Stomach smooth muscle (tissue), 2 donors: ENCODE measurements at regions not wholly inside any gene's neighbourhood (a gene's known extent, or its start where the extent isn't known, plus 50 kb on each side); places are given as distances from the start of the nearest gene placed in this dataset.
A peak's percentile ranks its signal among the peaks of the same experiment; 100 is the strongest.

ENCODE experiments used
- H3K27ac ChIP-seq: one replicate; pipeline ENCODE4 v1.7.0; 2013; ENCODE audit warnings: mild to moderate bottlenecking, low read length, inconsistent platforms
- H3K27me3 ChIP-seq, 2 donors: one replicate each; pipeline ENCODE4 v1.7.0; 2013; ENCODE audit warnings: low read length in 2 of 2; ENCODE audit not compliant: insufficient read depth in 2 of 2, control insufficient read depth in 1 of 2
- H3K36me3 ChIP-seq, 2 donors: one replicate each; pipeline ENCODE4 v1.7.0; 2013; ENCODE audit warnings: low read length in 2 of 2; ENCODE audit not compliant: control insufficient read depth in 2 of 2, insufficient read depth in 2 of 2
- H3K4me1 ChIP-seq: one replicate; pipeline ENCODE4 v1.7.0; 2013; ENCODE audit warnings: low read length; ENCODE audit not compliant: control insufficient read depth, insufficient read depth
- H3K4me3 ChIP-seq, 2 donors: one replicate each; pipeline ENCODE4 v1.7.0; 2013; ENCODE audit warnings: low read length in 2 of 2
- H3K9ac ChIP-seq, 2 donors: one replicate each; pipeline ENCODE4 v1.7.0; 2013; ENCODE audit warnings: low read length in 2 of 2, mild to moderate bottlenecking in 1 of 2
- H3K9me3 ChIP-seq, 2 donors: one replicate each; pipeline ENCODE4 v1.7.0; 2013; ENCODE audit warnings: low read length in 2 of 2; ENCODE audit not compliant: control insufficient read depth in 2 of 2
- donor health status: healthy.
- donor health status: Pancreatic carcinoma.

DNA sequence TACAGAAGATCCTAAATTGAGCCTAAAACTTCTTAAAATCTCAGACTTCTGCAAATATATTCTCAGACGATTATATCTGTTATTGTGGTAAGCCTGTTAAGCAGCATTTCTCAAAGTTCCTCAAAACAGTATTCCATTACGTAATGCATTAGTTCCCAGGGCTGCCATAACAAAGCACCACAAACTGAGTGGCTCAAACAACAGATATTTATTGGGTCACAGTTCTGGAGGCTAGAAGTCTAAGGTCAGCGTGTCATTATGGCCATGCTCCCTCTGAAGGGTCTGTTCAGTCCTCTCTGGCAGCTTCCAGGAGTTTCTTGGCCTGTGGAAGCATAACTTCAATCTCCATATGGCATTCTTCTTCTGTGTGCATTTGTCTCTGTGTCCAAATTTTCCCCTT, 103.5 kb upstream of the ST6GALNAC5 start:
- Histone ChIP-seq H3K27me3 (no peaks in the 10 kb centered on the region), H3K27ac (no peak overlapping the region), H3K4me3 (no peak overlapping the region), H3K9ac (no peak overlapping the region), H3K36me3 (no peaks in the 10 kb centered on the region), H3K4me1 (no peaks in the 10 kb centered on the region), H3K9me3 (peaks cover 0 to 3% of the 10 kb centered on the region in 2 donors)

- no peak overlapping the region for H3K9ac ChIP-seq
- no peak overlapping the region for H3K27ac ChIP-seq
- no peaks in the 10 kb centered on the region for H3K36me3 ChIP-seq
- no peaks in the 10 kb centered on the region for H3K27me3 ChIP-seq
- H3K4me3 ChIP-seq = peak overlapping the region; percentile 7 to 60
- H3K9me3 ChIP-seq = peaks cover 0 to 3% of the 10 kb centered on the region in 2 donors
- no peaks in the 10 kb centered on the region for H3K4me1 ChIP-seq
These were observed 102.4 kb upstream of the ST6GALNAC5 start for GRCh38 chr1:76764638-76765454.

DNA sequence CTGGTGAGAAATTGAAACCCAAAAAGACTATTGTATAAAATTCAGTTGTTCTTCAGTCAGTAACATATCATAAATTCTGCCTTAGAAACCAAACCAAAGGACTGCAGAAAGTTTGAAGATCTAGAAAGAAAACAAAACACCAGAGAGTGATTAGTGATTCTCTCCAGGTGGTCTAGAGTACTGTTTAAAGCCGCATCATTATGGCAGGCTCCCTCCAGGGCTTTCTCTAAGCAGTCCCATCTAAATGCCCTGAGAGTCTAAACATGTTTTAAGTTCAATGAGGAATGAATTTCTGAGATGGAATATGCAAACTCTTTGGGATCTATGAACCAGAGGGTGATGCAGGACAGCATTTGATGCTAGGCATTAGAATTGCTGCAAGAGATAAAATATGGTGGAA, 100.9 kb upstream of the ST6GALNAC5 start:
- H3K27me3 ChIP-seq = no peaks in the 10 kb centered on the region
- H3K9me3 ChIP-seq = peaks cover 0 to 3% of the 10 kb centered on the region in 2 donors
- H3K9ac ChIP-seq = no peak overlapping the region
- no peak overlapping the region for H3K27ac ChIP-seq
- no peaks in the 10 kb centered on the region for H3K4me1 ChIP-seq
- no peaks in the 10 kb centered on the region for H3K36me3 ChIP-seq
- no peak overlapping the region for H3K4me3 ChIP-seq

DNA sequence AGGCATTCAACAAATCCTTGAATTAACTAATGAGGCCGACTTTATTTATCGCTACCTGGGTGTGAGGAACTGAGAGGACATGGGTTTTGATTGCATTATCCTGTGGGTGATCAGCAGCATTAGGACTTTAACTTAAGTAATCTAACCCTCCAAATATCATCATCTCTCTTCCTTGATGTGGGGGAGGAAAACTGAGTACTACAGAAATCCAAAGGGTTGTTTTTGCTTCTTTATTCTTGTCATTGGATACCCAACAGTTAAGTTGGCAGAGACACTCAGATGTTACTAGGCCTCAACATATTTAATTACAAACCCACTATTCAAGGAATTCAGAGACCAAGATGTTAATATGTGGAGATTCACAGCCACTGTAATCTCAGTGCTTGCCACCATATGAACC, 97.4 kb upstream of the ST6GALNAC5 start:
- H3K36me3 ChIP-seq = no peaks in the 10 kb centered on the region
- H3K9ac ChIP-seq = no peak overlapping the region
- peaks cover 0 to 3% of the 10 kb centered on the region in 2 donors for H3K9me3 ChIP-seq
- H3K4me1 ChIP-seq = no peaks in the 10 kb centered on the region
- H3K27me3 ChIP-seq = no peaks in the 10 kb centered on the region
- no peak overlapping the region for H3K4me3 ChIP-seq
- no peak overlapping the region for H3K27ac ChIP-seq

DNA sequence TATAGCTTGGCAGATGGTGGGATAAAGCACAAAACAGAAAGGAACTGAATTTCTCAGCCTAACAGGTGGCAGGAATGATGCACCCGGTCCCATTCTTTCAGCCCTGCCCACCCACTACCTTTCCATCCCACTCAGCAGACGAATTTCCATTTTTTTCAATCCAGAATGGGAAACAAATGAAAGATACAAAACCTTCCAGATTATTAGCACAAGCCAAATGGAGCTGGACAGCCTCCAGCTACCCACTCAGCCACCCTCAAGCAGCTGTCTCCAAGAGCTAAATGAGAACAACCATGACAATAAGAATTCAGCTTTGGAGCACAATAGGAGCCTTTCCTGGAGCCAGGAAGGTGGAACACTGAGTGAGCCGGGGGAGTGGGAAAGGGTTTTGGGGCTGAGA, 96.3 kb upstream of the ST6GALNAC5 start:
- Histone ChIP-seq H3K36me3 (no peaks in the 10 kb centered on the region), H3K27ac (no peak overlapping the region), H3K4me3 (no peak overlapping the region), H3K4me1 (no peaks in the 10 kb centered on the region), H3K9me3 (peaks cover 0 to 3% of the 10 kb centered on the region in 2 donors), H3K27me3 (no peaks in the 10 kb centered on the region), H3K9ac (no peak overlapping the region)

DNA sequence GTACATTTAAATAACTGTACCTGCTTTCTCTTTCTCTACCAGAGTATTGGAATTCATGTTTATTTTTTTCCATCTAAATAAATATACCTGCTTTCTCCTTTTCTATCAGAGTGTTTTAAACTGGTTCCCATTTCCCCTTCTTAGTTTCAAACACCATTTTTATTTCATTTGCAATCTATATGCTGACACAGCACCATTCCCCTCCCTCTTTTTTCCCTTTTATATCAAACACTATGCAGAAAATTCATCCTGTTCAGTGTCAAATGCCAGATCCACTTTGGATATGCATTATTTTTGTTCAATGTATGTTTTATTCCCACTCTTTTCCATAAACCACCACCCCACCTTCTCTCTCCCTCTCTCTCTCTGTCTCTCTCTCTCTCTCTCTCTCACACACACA, 85.8 kb upstream of the ST6GALNAC5 start:
- Histone ChIP-seq H3K36me3 (no peaks in the 10 kb centered on the region), H3K9me3 (peaks cover 0 to 3% of the 10 kb centered on the region in 2 donors), H3K4me1 (no peaks in the 10 kb centered on the region)

GRCh38 chr1:76782809-76783208, 84.5 kb upstream of the ST6GALNAC5 start:
- Histone ChIP-seq H3K9ac (no peak overlapping the region), H3K9me3 (peaks cover 0 to 3% of the 10 kb centered on the region in 2 donors), H3K36me3 (no peaks in the 10 kb centered on the region), H3K4me3 (no peak overlapping the region), H3K27ac (no peak overlapping the region), H3K27me3 (no peaks in the 10 kb centered on the region), H3K4me1 (no peaks in the 10 kb centered on the region)

More for the DNA sequence above, 85.8 kb upstream of the ST6GALNAC5 start:
- no peak overlapping the region for H3K9ac ChIP-seq
- no peak overlapping the region for H3K27ac ChIP-seq
- H3K27me3 ChIP-seq = no peaks in the 10 kb centered on the region
- H3K4me3 ChIP-seq = no peak overlapping the region

GRCh38 chr1:76784502-76784901, 82.8 kb upstream of the ST6GALNAC5 start:
- Histone ChIP-seq H3K9me3 (peaks cover 0 to 3% of the 10 kb centered on the region in 2 donors), H3K9ac (no peak overlapping the region), H3K4me3 (no peak overlapping the region), H3K36me3 (no peaks in the 10 kb centered on the region), H3K4me1 (no peaks in the 10 kb centered on the region), H3K27ac (no peak overlapping the region), H3K27me3 (no peaks in the 10 kb centered on the region)

DNA sequence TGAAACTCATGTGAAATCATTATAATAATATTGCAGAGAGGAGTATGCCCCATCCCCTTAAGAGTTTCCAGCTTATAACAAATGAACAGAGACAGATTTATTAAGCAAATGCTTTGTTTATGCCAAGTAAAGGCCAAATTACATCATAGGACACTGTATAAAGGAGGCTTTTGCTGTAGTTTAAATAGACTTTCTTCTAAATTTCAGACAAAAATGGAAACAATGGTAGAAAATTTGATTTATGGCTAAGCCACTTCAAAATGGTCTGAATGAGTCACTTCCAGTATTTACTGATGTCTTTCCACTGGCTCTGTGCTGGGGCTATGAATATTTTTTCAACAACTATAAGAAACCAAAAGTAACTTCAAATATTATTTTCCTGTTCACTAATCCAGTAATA, 81.1 kb upstream of the ST6GALNAC5 start:
- Histone ChIP-seq H3K9me3 (peaks cover 0 to 3% of the 10 kb centered on the region in 2 donors), H3K4me1 (no peaks in the 10 kb centered on the region), H3K27me3 (no peaks in the 10 kb centered on the region), H3K27ac (no peak overlapping the region), H3K9ac (no peak overlapping the region), H3K36me3 (no peaks in the 10 kb centered on the region), H3K4me3 (no peak overlapping the region)

DNA sequence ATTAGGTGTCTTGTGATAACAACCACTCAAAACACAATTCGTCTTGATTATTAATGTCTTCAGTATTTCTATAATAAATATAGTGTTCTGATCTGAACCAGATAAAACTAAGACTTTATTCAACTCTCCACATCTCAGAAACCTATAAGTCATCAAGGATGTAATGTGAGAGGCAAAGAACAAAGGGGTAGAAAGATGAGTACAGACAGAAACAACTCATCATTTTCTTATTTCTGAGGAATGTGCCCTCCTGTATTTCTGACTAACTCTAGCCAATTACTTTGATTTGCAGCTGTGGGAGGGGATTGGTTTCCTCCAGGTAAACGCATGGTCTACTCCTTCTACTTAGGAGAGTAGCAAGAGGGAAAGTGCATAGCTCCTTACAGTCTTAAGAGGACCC, 73.7 kb upstream of the ST6GALNAC5 start:
- H3K9me3 ChIP-seq = no peaks in the 10 kb centered on the region
- H3K27ac ChIP-seq = no peak overlapping the region
- H3K36me3 ChIP-seq = no peaks in the 10 kb centered on the region

DNA sequence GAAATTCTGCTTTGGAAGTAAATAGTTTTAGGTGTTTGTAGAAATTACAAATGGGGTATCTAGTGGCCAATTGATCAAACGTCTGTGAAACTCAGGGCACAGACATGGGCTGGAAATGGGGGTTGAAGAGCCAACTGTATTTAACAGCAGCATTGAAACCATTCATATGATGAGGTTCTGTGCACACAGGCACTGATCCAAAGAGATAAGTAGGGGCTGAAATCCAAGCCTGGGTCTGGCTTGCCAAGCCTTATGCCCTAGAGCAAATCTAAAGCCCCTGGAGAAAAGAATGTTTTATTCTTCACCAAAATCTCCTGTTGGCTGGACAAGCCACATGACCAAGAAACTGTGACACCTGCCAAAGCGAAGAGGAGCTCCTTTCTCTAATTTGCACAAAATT, 67.6 kb upstream of the ST6GALNAC5 start:
- Histone ChIP-seq H3K4me1 (no peaks in the 10 kb centered on the region), H3K36me3 (no peaks in the 10 kb centered on the region), H3K27ac (no peak overlapping the region), H3K9ac (no peak overlapping the region), H3K27me3 (no peaks in the 10 kb centered on the region), H3K9me3 (no peaks in the 10 kb centered on the region), H3K4me3 (no peak overlapping the region)

More for the DNA sequence above, 73.7 kb upstream of the ST6GALNAC5 start:
- H3K4me1 ChIP-seq = no peaks in the 10 kb centered on the region
- no peaks in the 10 kb centered on the region for H3K27me3 ChIP-seq
- H3K9ac ChIP-seq = no peak overlapping the region
- H3K4me3 ChIP-seq = no peak overlapping the region
